SK-N-SH (cell line): ENCODE measurements at regions not wholly inside any gene's neighbourhood (a gene's known extent, or its start where the extent isn't known, plus 50 kb on each side); places are given as distances from the start of the nearest gene placed in this dataset.
"Not testable (repeated sequence)": the region's sequence is repeated elsewhere in the genome, so short reads cannot be mapped to it uniquely, and the experiment has no call there.

Source experiments
- CTCF ChIA-PET: fragments of 300-600, 350-600 bp; formaldehyde crosslinking; extraction: SDS; loops from one replicate; lab custom pipeline; 2021; lab: Yijun Ruan, JAX
- POLR2A ChIA-PET: fragments of 350-600 bp; sonication (Branson Sonifier 250); formaldehyde crosslinking; extraction: SDS; loops from one replicate; lab custom pipeline; 2020; ENCODE audit warnings: antibody characterized with exemption, inconsistent platforms; lab: Yijun Ruan, JAX
- DNase-seq: peaks from one replicate; pipeline ENCODE4 v3.0.0; 2012
- H2AFZ ChIP-seq: fragments of 200-600 bp; sonication (generic); 2 replicates; pipeline ENCODE4 v1.8.1; 2016; ENCODE audit warnings: antibody characterized with exemption, mild to moderate bottlenecking, low read depth
- H3F3A ChIP-seq: fragments of 200-600 bp; sonication (generic); replicated peaks from 2 replicates; pipeline ENCODE3; 2016; ENCODE audit warnings: antibody characterized with exemption, mild to moderate bottlenecking; ENCODE audit not compliant: insufficient read depth
- H3K27ac ChIP-seq, 2 experiments: fragments of 200-500 bp in 1 of 2; fragments of 200-600 bp in 1 of 2; sonication (Bioruptor generic) in 1 of 2; sonication (generic), shearing (Covaris generic) in 1 of 2; 2 replicates each; pipeline versions ENCODE4 v1.5.1 to v1.6.1; 2014 to 2016; ENCODE audit warnings: low read depth in 2 of 2, inconsistent platforms in 1 of 2, low read length in 1 of 2, mild to moderate bottlenecking in 1 of 2, mixed read lengths in 1 of 2
- H3K27me3 ChIP-seq: fragments of 200-600 bp; sonication (generic), shearing (Covaris generic); 2 replicates; pipeline ENCODE4 v1.6.1; 2016; ENCODE audit warnings: mixed run types; ENCODE audit not compliant: insufficient read depth
- H3K36me3 ChIP-seq, 2 experiments: fragments of 200-500 bp in 1 of 2; fragments of 200-600 bp in 1 of 2; sonication (Bioruptor generic) in 1 of 2; sonication (generic) in 1 of 2; replicated peaks in 1 of 2; 2 replicates each; pipeline versions ENCODE3 to v1.5.1; 2014 to 2016; ENCODE audit warnings: low read length in 1 of 2, mild to moderate bottlenecking in 1 of 2; ENCODE audit not compliant: insufficient read depth in 2 of 2, control insufficient read depth in 1 of 2
- H3K4me1 ChIP-seq, 2 experiments: fragments of 200-500 bp in 1 of 2; fragments of 200-600 bp in 1 of 2; sonication (Bioruptor generic) in 1 of 2; sonication (generic), shearing (Covaris generic) in 1 of 2; 2 replicates each; pipeline versions ENCODE4 v1.5.1 to v1.6.1; 2014 to 2016; ENCODE audit warnings: low read depth in 1 of 2, low read length in 1 of 2, mixed run types in 1 of 2; ENCODE audit not compliant: insufficient read depth in 2 of 2, control insufficient read depth in 1 of 2
- H3K4me2 ChIP-seq: fragments of 200-600 bp; sonication (generic), shearing (Covaris generic); 2 replicates; pipeline ENCODE4 v1.6.1; 2017; ENCODE audit warnings: mixed run types
- H3K4me3 ChIP-seq, 2 experiments: fragments of 200-500 bp in 1 of 2; fragments of 200-600 bp in 1 of 2; sonication (Bioruptor generic) in 1 of 2; sonication (generic), shearing (Covaris generic) in 1 of 2; 2 replicates each; pipeline versions ENCODE4 v1.5.1 to v1.8.1; 2014 to 2016; ENCODE audit warnings: low read depth in 2 of 2, inconsistent platforms in 1 of 2, low read length in 1 of 2, mild to moderate bottlenecking in 1 of 2, mixed read lengths in 1 of 2, moderate library complexity in 1 of 2
- H3K79me2 ChIP-seq: fragments of 200-600 bp; sonication (generic); 2 replicates; pipeline ENCODE4 v1.8.1; 2017; ENCODE audit warnings: mild to moderate bottlenecking; ENCODE audit not compliant: insufficient read depth
- H3K9ac ChIP-seq: fragments of 200-600 bp; sonication (generic); 2 replicates; pipeline ENCODE4 v1.6.1; 2017; ENCODE audit warnings: mixed run types
- H3K9me2 ChIP-seq: fragments of 200-600 bp; sonication (generic); 2 replicates; pipeline ENCODE4 v1.6.1; 2017; ENCODE audit warnings: mixed run types
- H3K9me3 ChIP-seq: fragments of 200-600 bp; sonication (generic); 2 replicates; pipeline ENCODE4 v1.6.1; 2017; ENCODE audit warnings: mixed run types, mild to moderate bottlenecking, moderate library complexity
- H4K20me1 ChIP-seq: fragments of 200-600 bp; sonication (generic); 2 replicates; pipeline ENCODE4 v1.6.1; 2017; ENCODE audit warnings: mild to moderate bottlenecking, mixed run types; ENCODE audit not compliant: insufficient read depth
- CHD2 ChIP-seq: fragments of 150-350 bp; IDR thresholded peaks from 2 replicates; pipeline ENCODE4 v1.6.1; 2018; ENCODE audit warnings: low read length; ENCODE audit not compliant: partially characterized antibody
- EP300 ChIP-seq, 2 experiments: IDR thresholded peaks; 2 replicates each; pipeline versions ENCODE4 v1.4.0 to v1.6.1; 2012; ENCODE audit warnings: borderline replicate concordance in 1 of 2, low read depth in 1 of 2, low read length in 1 of 2
- EZH2phosphoT487 ChIP-seq: fragments of 200-600 bp; sonication (generic); IDR thresholded peaks from 2 replicates; pipeline ENCODE4 v1.6.1; 2017; ENCODE audit warnings: low read depth, mixed run types, mild to moderate bottlenecking, antibody characterized with exemption, moderate library complexity, borderline replicate concordance
- GABPA ChIP-seq: IDR thresholded peaks from 2 replicates; pipeline ENCODE4 v1.4.0; 2012; ENCODE audit warnings: low read depth, mild to moderate bottlenecking
- JUND ChIP-seq: IDR thresholded peaks from 2 replicates; pipeline ENCODE4 v1.4.0; 2012
- MEF2A ChIP-seq: IDR thresholded peaks from 2 replicates; pipeline ENCODE4 v1.4.0; 2012; ENCODE audit warnings: low read depth, borderline replicate concordance
- MXI1 ChIP-seq: IDR thresholded peaks from 2 replicates; pipeline ENCODE4 v1.6.1; 2012; ENCODE audit warnings: mild to moderate bottlenecking, low read depth, low read length, improper control_type of control experiment
- NRF1 ChIP-seq: IDR thresholded peaks from 2 replicates; pipeline ENCODE4 v1.6.1; 2012; ENCODE audit warnings: low read depth, mild to moderate bottlenecking, low read length
- POLR2AphosphoS5 ChIP-seq: IDR thresholded peaks from 2 replicates; pipeline ENCODE4 v1.6.1; 2012; ENCODE audit warnings: low read depth, low read length
- RAD21 ChIP-seq: IDR thresholded peaks from 2 replicates; pipeline ENCODE4 v1.6.1; 2012; ENCODE audit warnings: mild to moderate bottlenecking, low read length
- RXRA ChIP-seq: IDR thresholded peaks from 2 replicates; pipeline ENCODE4 v1.4.0; 2012; ENCODE audit warnings: low read depth, mild to moderate bottlenecking, borderline replicate concordance
- SIN3A ChIP-seq: IDR thresholded peaks from 2 replicates; pipeline ENCODE4 v1.6.1; 2012; ENCODE audit warnings: low read depth, mild to moderate bottlenecking, low read length, moderate library complexity, borderline replicate concordance
- SMC3 ChIP-seq: IDR thresholded peaks from 2 replicates; pipeline ENCODE4 v1.6.1; 2012; ENCODE audit warnings: low read depth, low read length, improper control_type of control experiment
- TCF12 ChIP-seq: IDR thresholded peaks from 2 replicates; pipeline ENCODE4 v1.4.0; 2012
- YY1 ChIP-seq: IDR thresholded peaks from 2 replicates; pipeline ENCODE4 v1.4.0; 2012; ENCODE audit warnings: low read depth, mild to moderate bottlenecking
- WGBS: methylation state at CpG from one replicate; pipeline ENCODE4 v1.1.6; 2017; ENCODE audit warnings: low lambda C conversion rate; 5-methylcytosine and 5-hydroxymethylcytosine counted together
- TF ChIP-seq, protein P1 (sequence below): IDR thresholded peaks from 2 replicates; pipeline ENCODE4 v1.6.1; 2012; ENCODE audit warnings: mild to moderate bottlenecking, low read depth, low read length, moderate library complexity
- TF ChIP-seq, protein P2 (sequence below): fragments of 150-350 bp; IDR thresholded peaks from 2 replicates; pipeline ENCODE4 v1.6.1; 2017; ENCODE audit warnings: antibody characterized with exemption, low read length, low read depth, borderline replicate concordance
- TF ChIP-seq, protein P3 (sequence below): IDR thresholded peaks from 2 replicates; pipeline ENCODE4; 2012
- TF ChIP-seq, protein P4 (sequence below): IDR thresholded peaks from 2 replicates; pipeline ENCODE4 v1.4.0; 2012; ENCODE audit warnings: low read depth, borderline replicate concordance

DNA sequence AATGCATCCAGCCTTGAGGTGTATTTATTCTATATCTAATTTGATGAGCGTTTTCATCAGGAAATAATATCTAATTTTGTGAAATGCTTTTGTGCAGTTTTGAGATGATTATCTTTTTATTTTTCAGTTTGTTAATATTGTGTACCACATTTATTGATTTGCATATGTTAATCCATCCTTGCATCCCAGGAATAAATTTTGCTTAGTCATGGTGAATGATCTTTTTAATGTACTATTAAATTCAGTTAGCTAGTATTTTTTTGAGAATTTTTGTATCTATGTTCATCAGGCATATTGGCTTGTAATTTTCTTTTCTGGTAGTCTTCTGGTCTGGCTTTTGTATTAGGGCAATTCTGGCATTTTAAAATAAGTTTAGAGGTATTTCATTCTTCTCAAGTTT is 697.5 kb upstream of the ADGRL4 start:
- ChIA-PET POLR2A (no interaction called here), CTCF (no interaction called here)
- Histone ChIP-seq H3K4me1 (no peaks in the 10 kb centered on the region; a peak in 1 of 4 replicates), H3K9me3 (no peaks in the 10 kb centered on the region), H3F3A (no peaks in the 10 kb centered on the region), H3K9me2 (no peaks in the 10 kb centered on the region), H3K4me2 (no peak overlapping the region), H3K27me3 (no peaks in the 10 kb centered on the region), H3K9ac (no peak overlapping the region), H4K20me1 (no peaks in the 10 kb centered on the region), H2AFZ (no peak overlapping the region), H3K79me2 (no peaks in the 10 kb centered on the region), H3K36me3 (no peaks in the 10 kb centered on the region), H3K4me3 (no peak overlapping the region), H3K27ac (no peak overlapping the region)
- DNase-seq = no peak
- WGBS = 88% methylated on average over 1 of the region's 1 CpG
- TF ChIP-seq, protein P1, sequence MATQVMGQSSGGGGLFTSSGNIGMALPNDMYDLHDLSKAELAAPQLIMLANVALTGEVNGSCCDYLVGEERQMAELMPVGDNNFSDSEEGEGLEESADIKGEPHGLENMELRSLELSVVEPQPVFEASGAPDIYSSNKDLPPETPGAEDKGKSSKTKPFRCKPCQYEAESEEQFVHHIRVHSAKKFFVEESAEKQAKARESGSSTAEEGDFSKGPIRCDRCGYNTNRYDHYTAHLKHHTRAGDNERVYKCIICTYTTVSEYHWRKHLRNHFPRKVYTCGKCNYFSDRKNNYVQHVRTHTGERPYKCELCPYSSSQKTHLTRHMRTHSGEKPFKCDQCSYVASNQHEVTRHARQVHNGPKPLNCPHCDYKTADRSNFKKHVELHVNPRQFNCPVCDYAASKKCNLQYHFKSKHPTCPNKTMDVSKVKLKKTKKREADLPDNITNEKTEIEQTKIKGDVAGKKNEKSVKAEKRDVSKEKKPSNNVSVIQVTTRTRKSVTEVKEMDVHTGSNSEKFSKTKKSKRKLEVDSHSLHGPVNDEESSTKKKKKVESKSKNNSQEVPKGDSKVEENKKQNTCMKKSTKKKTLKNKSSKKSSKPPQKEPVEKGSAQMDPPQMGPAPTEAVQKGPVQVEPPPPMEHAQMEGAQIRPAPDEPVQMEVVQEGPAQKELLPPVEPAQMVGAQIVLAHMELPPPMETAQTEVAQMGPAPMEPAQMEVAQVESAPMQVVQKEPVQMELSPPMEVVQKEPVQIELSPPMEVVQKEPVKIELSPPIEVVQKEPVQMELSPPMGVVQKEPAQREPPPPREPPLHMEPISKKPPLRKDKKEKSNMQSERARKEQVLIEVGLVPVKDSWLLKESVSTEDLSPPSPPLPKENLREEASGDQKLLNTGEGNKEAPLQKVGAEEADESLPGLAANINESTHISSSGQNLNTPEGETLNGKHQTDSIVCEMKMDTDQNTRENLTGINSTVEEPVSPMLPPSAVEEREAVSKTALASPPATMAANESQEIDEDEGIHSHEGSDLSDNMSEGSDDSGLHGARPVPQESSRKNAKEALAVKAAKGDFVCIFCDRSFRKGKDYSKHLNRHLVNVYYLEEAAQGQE = no peak
- TF ChIP-seq SIN3A (no peak), EZH2phosphoT487 (no peak), MXI1 (no peak), JUND (no peak), NRF1 (no peak), MEF2A (no peak), CHD2 (no peak), YY1 (no peak), SMC3 (no peak), GABPA (no peak), RAD21 (no peak), RXRA (no peak), TCF12 (no peak), POLR2AphosphoS5 (no peak), EP300 (IDR thresholded peaks at IDR 0.05; ENCODE audit: borderline replicate concordance in 1 of 2, low read depth in 1 of 2, low read length in 1 of 2) (no peak)
- TF ChIP-seq, protein P2, sequence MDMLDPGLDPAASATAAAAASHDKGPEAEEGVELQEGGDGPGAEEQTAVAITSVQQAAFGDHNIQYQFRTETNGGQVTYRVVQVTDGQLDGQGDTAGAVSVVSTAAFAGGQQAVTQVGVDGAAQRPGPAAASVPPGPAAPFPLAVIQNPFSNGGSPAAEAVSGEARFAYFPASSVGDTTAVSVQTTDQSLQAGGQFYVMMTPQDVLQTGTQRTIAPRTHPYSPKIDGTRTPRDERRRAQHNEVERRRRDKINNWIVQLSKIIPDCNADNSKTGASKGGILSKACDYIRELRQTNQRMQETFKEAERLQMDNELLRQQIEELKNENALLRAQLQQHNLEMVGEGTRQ = no peak
- TF ChIP-seq, protein P3, sequence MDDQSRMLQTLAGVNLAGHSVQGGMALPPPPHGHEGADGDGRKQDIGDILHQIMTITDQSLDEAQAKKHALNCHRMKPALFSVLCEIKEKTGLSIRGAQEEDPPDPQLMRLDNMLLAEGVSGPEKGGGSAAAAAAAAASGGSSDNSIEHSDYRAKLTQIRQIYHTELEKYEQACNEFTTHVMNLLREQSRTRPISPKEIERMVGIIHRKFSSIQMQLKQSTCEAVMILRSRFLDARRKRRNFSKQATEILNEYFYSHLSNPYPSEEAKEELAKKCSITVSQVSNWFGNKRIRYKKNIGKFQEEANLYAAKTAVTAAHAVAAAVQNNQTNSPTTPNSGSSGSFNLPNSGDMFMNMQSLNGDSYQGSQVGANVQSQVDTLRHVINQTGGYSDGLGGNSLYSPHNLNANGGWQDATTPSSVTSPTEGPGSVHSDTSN = no peak
- TF ChIP-seq, protein P4, sequence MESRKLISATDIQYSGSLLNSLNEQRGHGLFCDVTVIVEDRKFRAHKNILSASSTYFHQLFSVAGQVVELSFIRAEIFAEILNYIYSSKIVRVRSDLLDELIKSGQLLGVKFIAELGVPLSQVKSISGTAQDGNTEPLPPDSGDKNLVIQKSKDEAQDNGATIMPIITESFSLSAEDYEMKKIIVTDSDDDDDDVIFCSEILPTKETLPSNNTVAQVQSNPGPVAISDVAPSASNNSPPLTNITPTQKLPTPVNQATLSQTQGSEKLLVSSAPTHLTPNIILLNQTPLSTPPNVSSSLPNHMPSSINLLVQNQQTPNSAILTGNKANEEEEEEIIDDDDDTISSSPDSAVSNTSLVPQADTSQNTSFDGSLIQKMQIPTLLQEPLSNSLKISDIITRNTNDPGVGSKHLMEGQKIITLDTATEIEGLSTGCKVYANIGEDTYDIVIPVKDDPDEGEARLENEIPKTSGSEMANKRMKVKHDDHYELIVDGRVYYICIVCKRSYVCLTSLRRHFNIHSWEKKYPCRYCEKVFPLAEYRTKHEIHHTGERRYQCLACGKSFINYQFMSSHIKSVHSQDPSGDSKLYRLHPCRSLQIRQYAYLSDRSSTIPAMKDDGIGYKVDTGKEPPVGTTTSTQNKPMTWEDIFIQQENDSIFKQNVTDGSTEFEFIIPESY = no peak

DNA sequence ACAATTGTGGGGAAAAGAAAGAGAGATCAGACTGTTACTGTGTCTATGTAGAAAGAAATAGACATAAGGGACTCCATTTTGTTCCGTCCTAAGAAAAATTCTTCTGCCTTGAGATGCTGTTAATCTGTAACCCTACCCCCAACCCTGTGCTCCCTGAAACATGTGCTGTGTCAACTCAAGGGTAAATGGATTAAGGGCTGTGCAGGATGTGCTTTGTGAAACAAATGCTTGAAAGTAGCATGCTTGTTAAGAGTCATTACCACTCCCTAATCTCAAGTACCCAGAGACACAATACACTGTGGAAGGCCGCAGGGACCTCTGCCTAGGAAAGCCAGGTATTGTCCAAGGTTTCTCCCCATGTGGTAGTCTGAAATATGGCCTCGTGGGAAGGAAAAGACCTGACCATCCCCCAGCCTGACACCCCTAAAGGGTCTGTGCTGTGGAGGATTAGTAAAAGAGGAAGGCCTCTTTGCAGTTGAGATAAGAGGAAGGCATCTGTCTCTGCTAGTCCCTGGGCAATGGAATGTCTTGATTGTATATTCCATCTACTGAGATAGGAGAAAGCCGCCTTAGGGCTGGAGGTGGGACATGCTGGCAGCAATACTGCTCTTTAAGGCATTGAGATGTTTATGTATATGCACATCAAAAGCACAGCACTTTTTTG is 695.9 kb upstream of the ADGRL4 start:
- H4K20me1 ChIP-seq, H3F3A ChIP-seq, H3K9me3 ChIP-seq, H3K9me2 ChIP-seq, H3K4me2 ChIP-seq, H3K36me3 ChIP-seq, H2AFZ ChIP-seq, H3K4me1 ChIP-seq, DNase-seq, POLR2A ChIA-PET, H3K9ac ChIP-seq, H3K27me3 ChIP-seq, H3K4me3 ChIP-seq, H3K79me2 ChIP-seq, H3K27ac ChIP-seq, CTCF ChIA-PET: not testable (repeated sequence)
- WGBS = 27% methylated on average over 4 of the region's 4 CpGs
